ENCODE measurements at regions not wholly inside any gene's neighbourhood (a gene's known extent, or its start where the extent isn't known, plus 50 kb on each side); places are given as distances from the start of the nearest gene placed in this dataset.

DNA sequence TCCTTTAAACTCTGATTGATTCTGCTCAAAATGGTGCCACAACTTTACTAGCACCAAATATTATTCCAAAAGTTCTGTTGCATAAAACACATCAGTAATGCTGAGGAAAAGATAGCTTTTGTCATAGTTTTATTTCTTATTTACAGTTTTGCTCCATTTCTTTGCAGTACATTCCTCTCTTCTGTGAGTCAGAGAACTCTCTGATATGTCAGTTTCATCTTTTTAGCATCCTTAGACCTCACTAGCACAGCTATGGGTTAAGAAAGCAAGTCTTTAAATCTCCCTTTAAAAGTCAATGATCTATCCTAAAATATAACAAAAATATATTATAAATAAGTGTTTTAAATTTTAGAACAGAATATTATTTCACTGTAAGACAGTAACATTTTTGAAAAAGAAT is 356.6 kb upstream of the SNX7 start:
- H3K4me3 ChIP-seq, result no peak overlapping the region
- POLR2A ChIA-PET, result no interaction called here
- in situ Hi-C loops (cut with MboI), result no loop called here
- H3K79me2 ChIP-seq (ENCODE audit: control insufficient read depth, insufficient read depth, low read length), result no peaks in the 10 kb centered on the region
- H4K20me1 ChIP-seq (ENCODE audit: control insufficient read depth, insufficient read depth), result no peaks in the 10 kb centered on the region
- no TSS peak for BruUV-seq (replicated peaks)
- ATAC-seq, result no peak
- no peak for TF ChIP-seq RAD21 (IDR thresholded peaks at IDR 0.05; ENCODE audit: insufficient read depth, low read depth, low read length)
- no peak for TF ChIP-seq POLR2AphosphoS5 (IDR thresholded peaks at IDR 0.05; ENCODE audit: low read length)
- TF ChIP-seq MEF2A (IDR thresholded peaks at IDR 0.05; ENCODE audit: insufficient read depth, low read depth, low read length), result no peak
- no peak for TF ChIP-seq SIN3A (IDR thresholded peaks at IDR 0.05; ENCODE audit: low read depth, low read length)
- TF ChIP-seq FOXM1 (IDR thresholded peaks at IDR 0.05; ENCODE audit: low read depth, low read length), result no peak
- TF ChIP-seq SIX5 (IDR thresholded peaks at IDR 0.05; ENCODE audit: low read depth, low read length, severe bottlenecking), result no peak
- no peak for TF ChIP-seq BHLHE40 (IDR thresholded peaks at IDR 0.05; ENCODE audit: borderline replicate concordance in 1 of 2, low read depth in 2 of 2, low read length in 1 of 2)
- no peak for TF ChIP-seq IKZF1 (conservative IDR thresholded peaks at IDR 0.05)
- TF ChIP-seq, protein P1, sequence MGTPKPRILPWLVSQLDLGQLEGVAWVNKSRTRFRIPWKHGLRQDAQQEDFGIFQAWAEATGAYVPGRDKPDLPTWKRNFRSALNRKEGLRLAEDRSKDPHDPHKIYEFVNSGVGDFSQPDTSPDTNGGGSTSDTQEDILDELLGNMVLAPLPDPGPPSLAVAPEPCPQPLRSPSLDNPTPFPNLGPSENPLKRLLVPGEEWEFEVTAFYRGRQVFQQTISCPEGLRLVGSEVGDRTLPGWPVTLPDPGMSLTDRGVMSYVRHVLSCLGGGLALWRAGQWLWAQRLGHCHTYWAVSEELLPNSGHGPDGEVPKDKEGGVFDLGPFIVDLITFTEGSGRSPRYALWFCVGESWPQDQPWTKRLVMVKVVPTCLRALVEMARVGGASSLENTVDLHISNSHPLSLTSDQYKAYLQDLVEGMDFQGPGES (IDR thresholded peaks at IDR 0.05), result no peak
- TF ChIP-seq HDAC6 (IDR thresholded peaks at IDR 0.05; ENCODE audit: unreplicated experiment), result no peak
- no peak overlapping the region for H3K4me2 ChIP-seq (ENCODE audit: control insufficient read depth, insufficient read depth)
- intact Hi-C loops (cut with micrococcal nuclease; ENCODE audit: unreplicated experiment), result no loop called here
- H3K9me3 ChIP-seq (replicated peaks; ENCODE audit: control insufficient read depth, insufficient read depth, low read length), result no peaks in the 10 kb centered on the region
- no peak overlapping the region for H2AFZ ChIP-seq (ENCODE audit: control insufficient read depth, low read depth, low read length)
- CTCF ChIA-PET, result no interaction called here
- no peak for FAIRE-seq
- RAD21 ChIA-PET (ENCODE audit: unreplicated experiment), result no interaction called here
- H3K36me3 ChIP-seq (ENCODE audit: control insufficient read depth in 2 of 2, insufficient read depth in 2 of 2, low read length in 1 of 2), result no peaks in the 10 kb centered on the region
- no peaks in the 10 kb centered on the region for H3K27me3 ChIP-seq (replicated peaks in 1 of 2; ENCODE audit: control insufficient read depth in 2 of 2, insufficient read depth in 2 of 2, low read length in 1 of 2)
- H3K27ac ChIP-seq (ENCODE audit: control insufficient read depth, insufficient read depth), result no peak overlapping the region
- H3K4me1 ChIP-seq (ENCODE audit: control insufficient read depth, insufficient read depth, low read length), result no peaks in the 10 kb centered on the region
- H3K9ac ChIP-seq (ENCODE audit: control insufficient read depth, insufficient read depth, low read length), result no peak overlapping the region
- DNase-seq (ENCODE audit: low read depth, low spot score), result no peak
- SMC1A ChIA-PET (ENCODE audit: uncharacterized antibody, unreplicated experiment), result interaction anchor here (0.8 to 1.5 kb wide), 3 partner anchors 9 to 178 kb away, joined by 3 read pairs; no protein-coding TSS in a partner anchor

Data from GM12878 (cell line).